ENCODE measurements at regions not wholly inside any gene's neighbourhood (a gene's known extent, or its start where the extent isn't known, plus 50 kb on each side); places are given as distances from the start of the nearest gene placed in this dataset.

- Mint-ChIP-seq H3K27me3 (ENCODE audit: unreplicated experiment) (peaks cover 3% of the 10 kb centered on the region), H3K9me3 (ENCODE audit: unreplicated experiment) (peaks cover 3% of the 10 kb centered on the region), H3K4me3 (ENCODE audit: unreplicated experiment) (no peak overlapping the region), H3K27ac (ENCODE audit: unreplicated experiment) (no peak overlapping the region), H3K36me3 (ENCODE audit: unreplicated experiment) (no peaks in the 10 kb centered on the region), H3K4me1 (ENCODE audit: low read depth, unreplicated experiment) (no peaks in the 10 kb centered on the region)
- TF ChIP-seq CTCF (IDR thresholded peaks at IDR 0.05; ENCODE audit: partially characterized antibody, unreplicated experiment), result no peak
- no peak for DNase-seq
Measured at GRCh38 chr10:78584266-78584665, 484.5 kb upstream of the ZMIZ1 start.

- Mint-ChIP-seq H3K4me3 (ENCODE audit: unreplicated experiment) (no peak overlapping the region), H3K9me3 (ENCODE audit: unreplicated experiment) (peaks cover 3% of the 10 kb centered on the region), H3K4me1 (ENCODE audit: low read depth, unreplicated experiment) (no peaks in the 10 kb centered on the region), H3K36me3 (ENCODE audit: unreplicated experiment) (no peaks in the 10 kb centered on the region), H3K27ac (ENCODE audit: unreplicated experiment) (no peak overlapping the region), H3K27me3 (ENCODE audit: unreplicated experiment) (peaks cover 3% of the 10 kb centered on the region)
- no peak for TF ChIP-seq CTCF (IDR thresholded peaks at IDR 0.05; ENCODE audit: partially characterized antibody, unreplicated experiment)
- no peak for DNase-seq
Measured at GRCh38 chr10:78584681-78585080, 484.1 kb upstream of the ZMIZ1 start.

- Mint-ChIP-seq H3K27me3 (ENCODE audit: unreplicated experiment) (peaks cover 3% of the 10 kb centered on the region), H3K36me3 (ENCODE audit: unreplicated experiment) (no peaks in the 10 kb centered on the region), H3K4me3 (ENCODE audit: unreplicated experiment) (no peak overlapping the region), H3K9me3 (ENCODE audit: unreplicated experiment) (peaks cover 3% of the 10 kb centered on the region), H3K27ac (ENCODE audit: unreplicated experiment) (no peak overlapping the region), H3K4me1 (ENCODE audit: low read depth, unreplicated experiment) (no peaks in the 10 kb centered on the region)
- DNase-seq, result no peak
- TF ChIP-seq CTCF (IDR thresholded peaks at IDR 0.05; ENCODE audit: partially characterized antibody, unreplicated experiment), result no peak
Measured at GRCh38 chr10:78585952-78586351, 482.8 kb upstream of the ZMIZ1 start.

- H3K9me3 Mint-ChIP-seq (ENCODE audit: unreplicated experiment), result no peaks in the 10 kb centered on the region
- TF ChIP-seq CTCF (IDR thresholded peaks at IDR 0.05; ENCODE audit: partially characterized antibody, unreplicated experiment), result no peak
- peaks cover 3% of the 10 kb centered on the region for H3K27me3 Mint-ChIP-seq (ENCODE audit: unreplicated experiment)
- no peak overlapping the region for H3K27ac Mint-ChIP-seq (ENCODE audit: unreplicated experiment)
- H3K4me1 Mint-ChIP-seq (ENCODE audit: low read depth, unreplicated experiment), result no peaks in the 10 kb centered on the region
- H3K36me3 Mint-ChIP-seq (ENCODE audit: unreplicated experiment), result no peaks in the 10 kb centered on the region
- DNase-seq, result no peak
- no peak overlapping the region for H3K4me3 Mint-ChIP-seq (ENCODE audit: unreplicated experiment)
Measured at GRCh38 chr10:78588194-78588811, 480.5 kb upstream of the ZMIZ1 start.

- Mint-ChIP-seq H3K27me3 (ENCODE audit: unreplicated experiment) (no peaks in the 10 kb centered on the region), H3K36me3 (ENCODE audit: unreplicated experiment) (no peaks in the 10 kb centered on the region), H3K4me3 (ENCODE audit: unreplicated experiment) (no peak overlapping the region), H3K27ac (ENCODE audit: unreplicated experiment) (no peak overlapping the region), H3K4me1 (ENCODE audit: low read depth, unreplicated experiment) (peaks cover 5% of the 10 kb centered on the region), H3K9me3 (ENCODE audit: unreplicated experiment) (no peaks in the 10 kb centered on the region)
- no peak for TF ChIP-seq CTCF (IDR thresholded peaks at IDR 0.05; ENCODE audit: partially characterized antibody, unreplicated experiment)
- no peak for DNase-seq
Measured at GRCh38 chr10:78589687-78590086, 479.1 kb upstream of the ZMIZ1 start.
